ENCODE measurements at regions not wholly inside any gene's neighbourhood (a gene's known extent, or its start where the extent isn't known, plus 50 kb on each side); places are given as distances from the start of the nearest gene placed in this dataset.

DNA sequence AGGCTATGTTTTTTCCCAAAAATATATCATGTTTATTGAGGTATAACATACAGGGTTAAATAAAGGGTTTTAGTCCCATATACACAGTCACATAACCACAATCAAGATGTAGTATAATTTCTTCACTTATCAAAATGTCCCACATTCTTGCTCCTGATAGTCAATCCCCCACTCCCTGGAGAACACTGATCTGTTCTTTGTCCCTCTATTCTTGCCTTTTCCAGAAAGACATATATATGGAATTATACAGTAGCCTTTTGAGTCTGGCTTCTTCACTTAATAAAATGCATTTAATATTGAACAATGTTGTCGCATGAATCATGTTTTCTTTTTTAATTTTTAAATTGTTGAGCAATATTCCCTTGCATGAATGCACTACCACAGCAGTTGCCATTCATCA is 1059.7 kb downstream of the TSN start:
- TF ChIP-seq ZNF580 (tag by site-specific recombination; IDR thresholded peaks at IDR 0.05) (no peak), ZNF544 (tag by site-specific recombination; IDR thresholded peaks at IDR 0.05) (no peak), ZNF701 (tag by site-specific recombination; IDR thresholded peaks at IDR 0.05) (no peak), TCF7L2 (IDR thresholded peaks at IDR 0.05; ENCODE audit: borderline replicate concordance, low read depth, low read length) (no peak)
- TF ChIP-seq, protein P1, sequence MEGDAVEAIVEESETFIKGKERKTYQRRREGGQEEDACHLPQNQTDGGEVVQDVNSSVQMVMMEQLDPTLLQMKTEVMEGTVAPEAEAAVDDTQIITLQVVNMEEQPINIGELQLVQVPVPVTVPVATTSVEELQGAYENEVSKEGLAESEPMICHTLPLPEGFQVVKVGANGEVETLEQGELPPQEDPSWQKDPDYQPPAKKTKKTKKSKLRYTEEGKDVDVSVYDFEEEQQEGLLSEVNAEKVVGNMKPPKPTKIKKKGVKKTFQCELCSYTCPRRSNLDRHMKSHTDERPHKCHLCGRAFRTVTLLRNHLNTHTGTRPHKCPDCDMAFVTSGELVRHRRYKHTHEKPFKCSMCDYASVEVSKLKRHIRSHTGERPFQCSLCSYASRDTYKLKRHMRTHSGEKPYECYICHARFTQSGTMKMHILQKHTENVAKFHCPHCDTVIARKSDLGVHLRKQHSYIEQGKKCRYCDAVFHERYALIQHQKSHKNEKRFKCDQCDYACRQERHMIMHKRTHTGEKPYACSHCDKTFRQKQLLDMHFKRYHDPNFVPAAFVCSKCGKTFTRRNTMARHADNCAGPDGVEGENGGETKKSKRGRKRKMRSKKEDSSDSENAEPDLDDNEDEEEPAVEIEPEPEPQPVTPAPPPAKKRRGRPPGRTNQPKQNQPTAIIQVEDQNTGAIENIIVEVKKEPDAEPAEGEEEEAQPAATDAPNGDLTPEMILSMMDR (tag by site-specific recombination; IDR thresholded peaks at IDR 0.05): no peak
- TF ChIP-seq, protein P2, sequence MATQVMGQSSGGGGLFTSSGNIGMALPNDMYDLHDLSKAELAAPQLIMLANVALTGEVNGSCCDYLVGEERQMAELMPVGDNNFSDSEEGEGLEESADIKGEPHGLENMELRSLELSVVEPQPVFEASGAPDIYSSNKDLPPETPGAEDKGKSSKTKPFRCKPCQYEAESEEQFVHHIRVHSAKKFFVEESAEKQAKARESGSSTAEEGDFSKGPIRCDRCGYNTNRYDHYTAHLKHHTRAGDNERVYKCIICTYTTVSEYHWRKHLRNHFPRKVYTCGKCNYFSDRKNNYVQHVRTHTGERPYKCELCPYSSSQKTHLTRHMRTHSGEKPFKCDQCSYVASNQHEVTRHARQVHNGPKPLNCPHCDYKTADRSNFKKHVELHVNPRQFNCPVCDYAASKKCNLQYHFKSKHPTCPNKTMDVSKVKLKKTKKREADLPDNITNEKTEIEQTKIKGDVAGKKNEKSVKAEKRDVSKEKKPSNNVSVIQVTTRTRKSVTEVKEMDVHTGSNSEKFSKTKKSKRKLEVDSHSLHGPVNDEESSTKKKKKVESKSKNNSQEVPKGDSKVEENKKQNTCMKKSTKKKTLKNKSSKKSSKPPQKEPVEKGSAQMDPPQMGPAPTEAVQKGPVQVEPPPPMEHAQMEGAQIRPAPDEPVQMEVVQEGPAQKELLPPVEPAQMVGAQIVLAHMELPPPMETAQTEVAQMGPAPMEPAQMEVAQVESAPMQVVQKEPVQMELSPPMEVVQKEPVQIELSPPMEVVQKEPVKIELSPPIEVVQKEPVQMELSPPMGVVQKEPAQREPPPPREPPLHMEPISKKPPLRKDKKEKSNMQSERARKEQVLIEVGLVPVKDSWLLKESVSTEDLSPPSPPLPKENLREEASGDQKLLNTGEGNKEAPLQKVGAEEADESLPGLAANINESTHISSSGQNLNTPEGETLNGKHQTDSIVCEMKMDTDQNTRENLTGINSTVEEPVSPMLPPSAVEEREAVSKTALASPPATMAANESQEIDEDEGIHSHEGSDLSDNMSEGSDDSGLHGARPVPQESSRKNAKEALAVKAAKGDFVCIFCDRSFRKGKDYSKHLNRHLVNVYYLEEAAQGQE (tag by site-specific recombination; IDR thresholded peaks at IDR 0.05): no peak
